ENCODE measurements at regions not wholly inside any gene's neighbourhood (a gene's known extent, or its start where the extent isn't known, plus 50 kb on each side); places are given as distances from the start of the nearest gene placed in this dataset.

GRCh38 chr18:67408240-67408639, 108.3 kb downstream of the DSEL start:
- H3K36me3 ChIP-seq: no peaks in the 10 kb centered on the region
- Mint-ChIP-seq H3K9me3 (no peaks in the 10 kb centered on the region), H3K4me3 (no peak overlapping the region), H3K4me1 (no peaks in the 10 kb centered on the region), H3K36me3 (no peaks in the 10 kb centered on the region), H3K27me3 (ENCODE audit: insufficient read depth, low read depth) (no peaks in the 10 kb centered on the region), H3K27ac (no peak overlapping the region)
- no peaks in the 10 kb centered on the region for H3K79me2 ChIP-seq (ENCODE audit: low read depth)
- no peak for DNase-seq (ENCODE audit: low spot score)
- no peaks in the 10 kb centered on the region for H3K9me3 ChIP-seq (ENCODE audit: low read depth)
- no peak overlapping the region for H3K4me2 ChIP-seq
- no peaks in the 10 kb centered on the region for H3K4me1 ChIP-seq
- no peak overlapping the region for H2AFZ ChIP-seq (replicated peaks)
- H3K9ac ChIP-seq: no peak overlapping the region
- no peaks in the 10 kb centered on the region for H3K27me3 ChIP-seq
- H4K20me1 ChIP-seq (ENCODE audit: low read depth): no peaks in the 10 kb centered on the region
- H3F3A ChIP-seq (ENCODE audit: low read depth): no peaks in the 10 kb centered on the region
- H3K4me3 ChIP-seq: no peak overlapping the region
- no peak for TF ChIP-seq EZH2 (IDR thresholded peaks at IDR 0.05)
- no peak for TF ChIP-seq CTCF (IDR thresholded peaks at IDR 0.05)
- TF ChIP-seq EZH2phosphoT487 (IDR thresholded peaks at IDR 0.05): no peak
- H3K27ac ChIP-seq: no peak overlapping the region

DNA sequence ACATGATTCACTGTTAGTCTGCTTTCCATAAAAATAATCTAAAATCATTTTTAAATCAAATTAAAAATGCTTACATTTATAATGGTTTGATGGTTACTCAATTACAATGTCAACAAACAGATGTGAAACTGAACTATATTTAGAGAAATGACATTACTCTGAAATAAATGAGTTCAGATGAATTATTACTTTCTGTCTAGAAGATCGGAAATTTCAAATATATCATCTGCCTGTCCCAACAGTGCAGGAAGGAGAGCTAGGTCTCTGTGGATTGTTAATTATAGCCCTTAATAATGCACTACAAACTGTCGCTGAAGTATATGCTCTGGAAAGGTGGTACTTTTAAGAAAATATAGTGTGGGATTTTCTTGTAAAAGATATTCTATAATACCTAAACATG, 109.8 kb downstream of the DSEL start:
- H3F3A ChIP-seq (ENCODE audit: low read depth): no peaks in the 10 kb centered on the region
- H3K4me2 ChIP-seq: no peak overlapping the region
- no peak overlapping the region for H3K4me3 ChIP-seq
- H3K9me3 ChIP-seq (ENCODE audit: low read depth): no peaks in the 10 kb centered on the region
- TF ChIP-seq CTCF (IDR thresholded peaks at IDR 0.05): no peak
- no peak for TF ChIP-seq EZH2phosphoT487 (IDR thresholded peaks at IDR 0.05)
- no peak for TF ChIP-seq EZH2 (IDR thresholded peaks at IDR 0.05)
- no peaks in the 10 kb centered on the region for H3K4me1 Mint-ChIP-seq
- H3K27me3 Mint-ChIP-seq (ENCODE audit: insufficient read depth, low read depth): no peaks in the 10 kb centered on the region
- no peak overlapping the region for H3K27ac Mint-ChIP-seq
- no peak for DNase-seq (ENCODE audit: low spot score)
- H3K9me3 Mint-ChIP-seq: no peaks in the 10 kb centered on the region
- no peaks in the 10 kb centered on the region for H3K27me3 ChIP-seq
- H3K4me1 ChIP-seq: no peaks in the 10 kb centered on the region
- no peaks in the 10 kb centered on the region for H4K20me1 ChIP-seq (ENCODE audit: low read depth)
- no peak overlapping the region for H2AFZ ChIP-seq (replicated peaks)
- H3K9ac ChIP-seq: no peak overlapping the region
- no peaks in the 10 kb centered on the region for H3K36me3 Mint-ChIP-seq
- H3K36me3 ChIP-seq: no peaks in the 10 kb centered on the region
- H3K4me3 Mint-ChIP-seq: no peak overlapping the region
- no peak overlapping the region for H3K27ac ChIP-seq
- no peaks in the 10 kb centered on the region for H3K79me2 ChIP-seq (ENCODE audit: low read depth)

GRCh38 chr18:67402543-67402942, 114.0 kb downstream of the DSEL start:
- H3K4me3 Mint-ChIP-seq: no peak overlapping the region
- H4K20me1 ChIP-seq (ENCODE audit: low read depth): no peaks in the 10 kb centered on the region
- H3K9me3 Mint-ChIP-seq: no peaks in the 10 kb centered on the region
- H3K4me1 ChIP-seq: no peaks in the 10 kb centered on the region
- TF ChIP-seq EZH2phosphoT487 (IDR thresholded peaks at IDR 0.05) (no peak), CTCF (IDR thresholded peaks at IDR 0.05) (no peak), EZH2 (IDR thresholded peaks at IDR 0.05) (no peak)
- no peaks in the 10 kb centered on the region for H3F3A ChIP-seq (ENCODE audit: low read depth)
- H3K9me3 ChIP-seq (ENCODE audit: low read depth): no peaks in the 10 kb centered on the region
- H2AFZ ChIP-seq (replicated peaks): no peak overlapping the region
- H3K27me3 ChIP-seq: no peaks in the 10 kb centered on the region
- no peak overlapping the region for H3K27ac ChIP-seq
- H3K4me1 Mint-ChIP-seq: no peaks in the 10 kb centered on the region
- no peaks in the 10 kb centered on the region for H3K27me3 Mint-ChIP-seq (ENCODE audit: insufficient read depth, low read depth)
- no peaks in the 10 kb centered on the region for H3K36me3 ChIP-seq
- no peak overlapping the region for H3K9ac ChIP-seq
- no peak for DNase-seq (ENCODE audit: low spot score)
- H3K4me2 ChIP-seq: no peak overlapping the region
- H3K27ac Mint-ChIP-seq: no peak overlapping the region
- H3K4me3 ChIP-seq: no peak overlapping the region
- H3K36me3 Mint-ChIP-seq: no peaks in the 10 kb centered on the region
- no peaks in the 10 kb centered on the region for H3K79me2 ChIP-seq (ENCODE audit: low read depth)
